ENCODE measurements at regions not wholly inside any gene's neighbourhood (a gene's known extent, or its start where the extent isn't known, plus 50 kb on each side); places are given as distances from the start of the nearest gene placed in this dataset.
"Not testable (repeated sequence)": the region's sequence is repeated elsewhere in the genome, so short reads cannot be mapped to it uniquely, and the experiment has no call there.

GRCh38 chr1:163472651-163473248 is 151.0 kb downstream of the NUF2 start:
- Histone ChIP-seq H3K36me3 (no peaks in the 10 kb centered on the region), H3K27ac (no peak overlapping the region), H3K9me3 (no peaks in the 10 kb centered on the region), H3K4me3 (no peak overlapping the region), H3K4me1 (no peaks in the 10 kb centered on the region), H3K27me3 (no peaks in the 10 kb centered on the region)
- no peak for DNase-seq (ENCODE audit: low spot score in 2 of 2)
- intact Hi-C loops (cut with DNase I; ENCODE audit: low total_unique reads) = no loop called here
- no peak for TF ChIP-seq CTCF (IDR thresholded peaks at IDR 0.05)
- TF ChIP-seq POLR2A (IDR thresholded peaks at IDR 0.05) = no peak
- TF ChIP-seq POLR2AphosphoS5 (IDR thresholded peaks at IDR 0.05) = no peak

DNA sequence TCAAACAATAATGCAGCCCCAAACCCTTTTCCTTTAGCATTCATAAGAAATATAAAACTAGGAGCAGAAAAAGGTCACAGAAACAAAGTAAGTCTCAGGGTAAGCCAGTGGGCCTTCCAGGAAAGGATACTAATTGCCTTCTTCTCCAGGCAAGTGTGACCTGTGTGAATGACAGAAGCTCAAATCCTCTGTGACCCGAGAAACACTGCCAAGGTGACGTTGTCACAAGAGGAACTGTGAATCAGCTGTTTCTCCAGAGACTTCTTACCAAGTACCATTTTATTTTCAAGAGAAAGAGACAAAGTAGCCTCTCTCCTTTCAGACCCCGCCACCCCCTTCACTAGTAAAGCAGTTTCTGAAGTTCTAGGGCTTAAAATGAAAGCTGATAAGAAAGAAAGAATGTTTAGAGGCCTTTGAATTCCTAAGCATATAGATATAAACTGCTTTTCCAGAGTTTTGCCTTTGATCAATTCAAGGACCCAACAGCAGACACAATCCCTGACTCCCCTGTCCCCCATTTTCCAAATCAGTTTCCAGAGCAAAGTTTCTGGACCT is 155.6 kb downstream of the NUF2 start:
- Histone ChIP-seq H3K4me3 (no peak overlapping the region), H3K9me3 (peaks cover 2 to 12% of the 10 kb centered on the region in 2 donors), H3K36me3 (no peaks in the 10 kb centered on the region), H3K27me3 (no peaks in the 10 kb centered on the region), H3K4me1 (no peaks in the 10 kb centered on the region), H3K27ac (no peak overlapping the region)
- intact Hi-C loops (cut with DNase I; ENCODE audit: low total_unique reads) = no loop called here
- TF ChIP-seq POLR2AphosphoS5 (IDR thresholded peaks at IDR 0.05) = no peak
- TF ChIP-seq CTCF (IDR thresholded peaks at IDR 0.05) = no peak
- no peak for TF ChIP-seq POLR2A (IDR thresholded peaks at IDR 0.05)
- no peak for DNase-seq (ENCODE audit: low spot score in 2 of 2)

DNA sequence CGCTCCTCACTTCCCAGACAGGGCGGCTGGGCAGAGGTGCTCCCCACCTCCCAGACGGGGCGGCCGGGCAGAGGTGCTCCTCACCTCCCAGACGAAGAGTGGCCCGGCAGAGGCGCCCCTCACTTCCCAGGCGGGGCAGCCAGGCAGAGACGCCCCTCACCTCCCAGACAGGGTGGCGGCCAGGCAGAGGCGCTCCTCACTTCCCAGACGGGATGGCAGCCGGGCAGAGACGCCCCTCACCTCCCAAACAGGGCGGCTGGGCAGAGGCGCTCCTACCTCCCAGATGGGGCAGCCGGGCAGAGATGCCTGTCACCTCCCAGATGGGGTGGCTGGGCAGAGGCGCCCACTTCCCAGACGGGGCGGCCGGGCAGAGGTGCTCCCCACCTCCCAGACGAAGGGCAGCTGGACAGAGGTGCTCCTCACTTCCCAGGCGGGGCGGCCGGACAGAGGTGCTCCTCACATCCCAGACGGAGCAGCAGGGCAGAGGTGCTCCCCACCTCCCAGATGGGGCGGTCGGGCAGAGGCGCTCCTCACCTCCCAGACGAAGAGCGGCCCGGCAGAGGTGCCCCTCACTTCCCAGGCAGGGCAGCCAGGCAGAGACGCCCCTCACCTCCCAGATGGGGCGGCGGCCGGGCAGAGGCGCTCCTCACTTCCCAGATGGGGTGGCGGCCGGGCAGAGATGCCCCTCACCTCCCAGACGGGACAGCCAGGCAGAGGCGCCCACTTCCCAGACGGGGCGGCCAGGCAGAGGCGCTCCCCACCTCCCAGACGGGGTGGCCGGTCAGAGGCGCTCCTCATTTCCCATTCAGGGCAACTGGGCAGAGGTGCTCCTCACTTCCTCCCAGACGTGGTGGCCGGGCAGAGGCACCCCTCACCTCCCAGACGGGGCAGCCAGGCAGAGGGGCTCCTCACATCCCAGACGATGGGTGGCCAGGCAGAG is 176.9 kb downstream of the NUF2 start:
- DNase-seq (ENCODE audit: low spot score in 2 of 2); H3K27me3 ChIP-seq; H3K27ac ChIP-seq: not testable (repeated sequence)

GRCh38 chr1:163504331-163504978 is 182.7 kb downstream of the NUF2 start:
- no peaks in the 10 kb centered on the region for H3K27me3 ChIP-seq
- H3K9me3 ChIP-seq = no peaks in the 10 kb centered on the region
- no peak for TF ChIP-seq CTCF (IDR thresholded peaks at IDR 0.05)
- no peak for TF ChIP-seq POLR2AphosphoS5 (IDR thresholded peaks at IDR 0.05)
- no peak for TF ChIP-seq POLR2A (IDR thresholded peaks at IDR 0.05)
- intact Hi-C loops (cut with DNase I; ENCODE audit: low total_unique reads) = no loop called here
- no peak overlapping the region for H3K27ac ChIP-seq
- no peaks in the 10 kb centered on the region for H3K4me1 ChIP-seq
- H3K36me3 ChIP-seq = no peaks in the 10 kb centered on the region
- no peak overlapping the region for H3K4me3 ChIP-seq
- no peak for DNase-seq (ENCODE audit: low spot score in 2 of 2)

More for the DNA sequence above, 176.9 kb downstream of the NUF2 start:
- H3K4me1 ChIP-seq; H3K4me3 ChIP-seq; H3K36me3 ChIP-seq; H3K9me3 ChIP-seq; intact Hi-C loops (cut with DNase I; ENCODE audit: low total_unique reads): not testable (repeated sequence)

- H3K9me3 ChIP-seq = no peaks in the 10 kb centered on the region
- no peaks in the 10 kb centered on the region for H3K4me1 ChIP-seq
- H3K4me3 ChIP-seq = no peak overlapping the region
- DNase-seq (ENCODE audit: low spot score in 2 of 2) = no peak
- H3K27me3 ChIP-seq = no peaks in the 10 kb centered on the region
- no peaks in the 10 kb centered on the region for H3K36me3 ChIP-seq
- intact Hi-C loops (cut with DNase I; ENCODE audit: low total_unique reads) = no loop called here
- TF ChIP-seq POLR2A (IDR thresholded peaks at IDR 0.05) = no peak
- no peak for TF ChIP-seq CTCF (IDR thresholded peaks at IDR 0.05)
- no peak overlapping the region for H3K27ac ChIP-seq
Observed at GRCh38 chr1:163509114-163509513, 187.4 kb downstream of the NUF2 start.
